Adrenal gland (tissue), 5 donors: ENCODE measurements at regions not wholly inside any gene's neighbourhood (a gene's known extent, or its start where the extent isn't known, plus 50 kb on each side); places are given as distances from the start of the nearest gene placed in this dataset.

Experiments used
- POLR2A ChIP-seq, 2 donors: fragments of 450-650 bp; IDR thresholded peaks; one replicate each; pipeline ENCODE4 v1.6.1; 2017; ENCODE audit warnings: antibody characterized with exemption in 2 of 2, mild to moderate bottlenecking in 2 of 2, moderate library complexity in 1 of 2
- TF ChIP-seq, protein P1 (sequence below), 6 experiments: fragments of 450-650 bp in 4 of 6; fragments of 200-600 bp in 2 of 6; sonication (generic) in 1 of 6; IDR thresholded peaks; 1 replicate in 5 of 6; 2 replicates in 1 of 6; pipeline versions ENCODE4 v1.5.1 to v1.8.0; 2016 to 2021; ENCODE audit warnings: antibody characterized with exemption in 6 of 6, mild to moderate bottlenecking in 2 of 6, moderate library complexity in 1 of 6
- donor health status: DM: no; HTN: no; CAD: no.

DNA sequence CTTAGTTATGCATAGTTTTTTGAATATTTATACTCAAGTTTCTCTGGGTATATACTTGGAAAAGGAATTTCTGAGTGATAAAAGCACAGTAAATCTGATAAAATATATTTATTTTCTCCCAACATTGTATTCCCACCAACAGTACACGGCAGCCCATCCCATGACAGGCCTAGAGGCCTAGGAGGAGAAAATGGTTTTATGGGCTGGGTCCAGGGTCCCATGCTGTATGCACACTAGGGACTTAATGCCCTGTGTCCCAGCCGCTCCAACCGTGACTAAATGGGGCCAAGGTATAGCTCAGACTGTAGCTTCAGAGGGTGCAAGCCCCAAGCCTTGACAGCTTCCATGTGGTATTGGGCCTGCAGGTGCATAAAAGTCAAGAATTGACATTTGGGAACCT, 1007.7 kb downstream of the DSC3 start:
- TF ChIP-seq, protein P1, sequence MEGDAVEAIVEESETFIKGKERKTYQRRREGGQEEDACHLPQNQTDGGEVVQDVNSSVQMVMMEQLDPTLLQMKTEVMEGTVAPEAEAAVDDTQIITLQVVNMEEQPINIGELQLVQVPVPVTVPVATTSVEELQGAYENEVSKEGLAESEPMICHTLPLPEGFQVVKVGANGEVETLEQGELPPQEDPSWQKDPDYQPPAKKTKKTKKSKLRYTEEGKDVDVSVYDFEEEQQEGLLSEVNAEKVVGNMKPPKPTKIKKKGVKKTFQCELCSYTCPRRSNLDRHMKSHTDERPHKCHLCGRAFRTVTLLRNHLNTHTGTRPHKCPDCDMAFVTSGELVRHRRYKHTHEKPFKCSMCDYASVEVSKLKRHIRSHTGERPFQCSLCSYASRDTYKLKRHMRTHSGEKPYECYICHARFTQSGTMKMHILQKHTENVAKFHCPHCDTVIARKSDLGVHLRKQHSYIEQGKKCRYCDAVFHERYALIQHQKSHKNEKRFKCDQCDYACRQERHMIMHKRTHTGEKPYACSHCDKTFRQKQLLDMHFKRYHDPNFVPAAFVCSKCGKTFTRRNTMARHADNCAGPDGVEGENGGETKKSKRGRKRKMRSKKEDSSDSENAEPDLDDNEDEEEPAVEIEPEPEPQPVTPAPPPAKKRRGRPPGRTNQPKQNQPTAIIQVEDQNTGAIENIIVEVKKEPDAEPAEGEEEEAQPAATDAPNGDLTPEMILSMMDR (IDR thresholded peaks at IDR 0.05) = no peak
- TF ChIP-seq POLR2A (IDR thresholded peaks at IDR 0.05) = no peak
